HG02798 (cell line): ENCODE measurements at regions not wholly inside any gene's neighbourhood (a gene's known extent, or its start where the extent isn't known, plus 50 kb on each side); places are given as distances from the start of the nearest gene placed in this dataset.

Source experiments
- ATAC-seq: cut with Tn5 transposase; IDR thresholded peaks from one replicate; pipeline ENCODE4 v1.9.1; 2021; ENCODE audit warnings: mild to moderate bottlenecking; ENCODE audit not compliant: unreplicated experiment, poor library complexity

GRCh38 chrX:39630344-39630743 is 467.4 kb downstream of the BCOR start:
- ATAC-seq: no peak

GRCh38 chrX:39631276-39632229 is 466.2 kb downstream of the BCOR start:
- no peak for ATAC-seq

GRCh38 chrX:39633293-39633692 is 464.5 kb downstream of the BCOR start:
- no peak for ATAC-seq

GRCh38 chrX:39636481-39636880 is 461.3 kb downstream of the BCOR start:
- no peak for ATAC-seq

GRCh38 chrX:39638526-39638925 is 459.2 kb downstream of the BCOR start:
- no peak for ATAC-seq

- ATAC-seq: no peak
These were observed 457.9 kb downstream of the BCOR start for GRCh38 chrX:39639871-39640270.

- no peak for ATAC-seq
These were observed 456.9 kb downstream of the BCOR start for GRCh38 chrX:39640866-39641265.

GRCh38 chrX:39642071-39642470 is 455.7 kb downstream of the BCOR start:
- ATAC-seq: no peak

- ATAC-seq: no peak
These were observed 454.2 kb downstream of the BCOR start for GRCh38 chrX:39643550-39643949.

- no peak for ATAC-seq
These were observed 452.4 kb downstream of the BCOR start for GRCh38 chrX:39645178-39645895.

GRCh38 chrX:39648548-39649254 is 449.1 kb downstream of the BCOR start:
- ATAC-seq: no peak

GRCh38 chrX:39650768-39651347 is 446.9 kb downstream of the BCOR start:
- no peak for ATAC-seq

GRCh38 chrX:39652336-39652735 is 445.4 kb downstream of the BCOR start:
- no peak for ATAC-seq

- ATAC-seq: no peak
These were observed 444.1 kb downstream of the BCOR start for GRCh38 chrX:39653691-39654090.

GRCh38 chrX:39654183-39654925 is 443.4 kb downstream of the BCOR start:
- no peak for ATAC-seq

GRCh38 chrX:39654952-39655351 is 442.8 kb downstream of the BCOR start:
- ATAC-seq: no peak

- no peak for ATAC-seq
These were observed 436.4 kb downstream of the BCOR start for GRCh38 chrX:39661116-39661907.

GRCh38 chrX:39665830-39666518 is 431.8 kb downstream of the BCOR start:
- no peak for ATAC-seq
